ENCODE measurements at regions not wholly inside any gene's neighbourhood (a gene's known extent, or its start where the extent isn't known, plus 50 kb on each side); places are given as distances from the start of the nearest gene placed in this dataset.

DNA sequence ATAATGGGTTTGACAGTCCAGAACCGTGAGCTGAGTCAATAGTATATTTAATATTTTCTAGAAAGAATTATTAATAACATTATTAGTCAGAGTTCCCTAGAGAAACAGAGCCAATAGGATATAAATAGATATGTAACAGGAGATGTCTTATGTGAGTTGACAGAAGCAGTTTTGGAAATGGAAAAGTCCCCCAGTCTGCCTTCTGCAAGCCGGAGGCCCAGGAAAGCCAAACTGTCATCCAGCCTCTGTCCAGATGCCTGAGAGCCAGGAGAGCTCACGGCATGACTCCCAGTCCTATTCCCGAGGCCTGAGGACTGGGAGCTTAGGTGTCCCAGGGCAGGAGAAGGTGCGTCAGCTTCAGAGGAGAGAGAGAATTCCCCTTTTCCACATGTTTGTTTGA lies 286.4 kb upstream of the ADARB2 start:
- Histone ChIP-seq H3K27ac (no peak overlapping the region), H3K4me1 (ENCODE audit: low read depth) (no peaks in the 10 kb centered on the region), H3K36me3 (no peaks in the 10 kb centered on the region), H3K4me3 (no peak overlapping the region), H3K9me3 (ENCODE audit: low read depth) (no peaks in the 10 kb centered on the region), H3K27me3 (no peaks in the 10 kb centered on the region)
- TF ChIP-seq, protein P1, sequence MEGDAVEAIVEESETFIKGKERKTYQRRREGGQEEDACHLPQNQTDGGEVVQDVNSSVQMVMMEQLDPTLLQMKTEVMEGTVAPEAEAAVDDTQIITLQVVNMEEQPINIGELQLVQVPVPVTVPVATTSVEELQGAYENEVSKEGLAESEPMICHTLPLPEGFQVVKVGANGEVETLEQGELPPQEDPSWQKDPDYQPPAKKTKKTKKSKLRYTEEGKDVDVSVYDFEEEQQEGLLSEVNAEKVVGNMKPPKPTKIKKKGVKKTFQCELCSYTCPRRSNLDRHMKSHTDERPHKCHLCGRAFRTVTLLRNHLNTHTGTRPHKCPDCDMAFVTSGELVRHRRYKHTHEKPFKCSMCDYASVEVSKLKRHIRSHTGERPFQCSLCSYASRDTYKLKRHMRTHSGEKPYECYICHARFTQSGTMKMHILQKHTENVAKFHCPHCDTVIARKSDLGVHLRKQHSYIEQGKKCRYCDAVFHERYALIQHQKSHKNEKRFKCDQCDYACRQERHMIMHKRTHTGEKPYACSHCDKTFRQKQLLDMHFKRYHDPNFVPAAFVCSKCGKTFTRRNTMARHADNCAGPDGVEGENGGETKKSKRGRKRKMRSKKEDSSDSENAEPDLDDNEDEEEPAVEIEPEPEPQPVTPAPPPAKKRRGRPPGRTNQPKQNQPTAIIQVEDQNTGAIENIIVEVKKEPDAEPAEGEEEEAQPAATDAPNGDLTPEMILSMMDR (IDR thresholded peaks at IDR 0.05; ENCODE audit: low read depth, low read length), result no peak
- DNase-seq (ENCODE audit: low read depth in 1 of 2, low spot score in 1 of 2), result no peak

DNA sequence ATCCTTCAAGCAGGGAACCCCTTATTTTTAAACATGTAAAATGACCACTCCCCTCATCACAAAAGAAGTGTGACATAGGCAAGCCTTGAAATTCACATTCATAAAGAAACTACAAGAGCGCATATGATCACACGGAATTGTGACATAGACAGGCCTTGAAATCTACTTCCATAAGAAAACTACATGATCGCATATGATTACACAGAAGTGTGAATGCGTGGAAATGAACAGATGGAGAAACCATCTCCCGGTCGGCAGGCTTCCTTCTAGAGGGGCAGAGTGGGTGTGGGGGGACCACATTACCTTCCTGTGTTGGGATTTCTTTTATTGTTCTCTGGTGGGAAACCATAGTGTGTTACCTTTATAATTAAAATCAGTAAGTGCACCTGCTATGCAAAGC lies 285.1 kb upstream of the ADARB2 start:
- H3K36me3 ChIP-seq, result no peaks in the 10 kb centered on the region
- no peak overlapping the region for H3K27ac ChIP-seq
- DNase-seq (ENCODE audit: low read depth in 1 of 2, low spot score in 1 of 2), result no peak
- no peak overlapping the region for H3K4me3 ChIP-seq
- TF ChIP-seq, protein P1 (IDR thresholded peaks at IDR 0.05; ENCODE audit: low read depth, low read length), result no peak
- H3K9me3 ChIP-seq (ENCODE audit: low read depth), result no peaks in the 10 kb centered on the region
- H3K4me1 ChIP-seq (ENCODE audit: low read depth), result no peaks in the 10 kb centered on the region
- H3K27me3 ChIP-seq, result no peaks in the 10 kb centered on the region

DNA sequence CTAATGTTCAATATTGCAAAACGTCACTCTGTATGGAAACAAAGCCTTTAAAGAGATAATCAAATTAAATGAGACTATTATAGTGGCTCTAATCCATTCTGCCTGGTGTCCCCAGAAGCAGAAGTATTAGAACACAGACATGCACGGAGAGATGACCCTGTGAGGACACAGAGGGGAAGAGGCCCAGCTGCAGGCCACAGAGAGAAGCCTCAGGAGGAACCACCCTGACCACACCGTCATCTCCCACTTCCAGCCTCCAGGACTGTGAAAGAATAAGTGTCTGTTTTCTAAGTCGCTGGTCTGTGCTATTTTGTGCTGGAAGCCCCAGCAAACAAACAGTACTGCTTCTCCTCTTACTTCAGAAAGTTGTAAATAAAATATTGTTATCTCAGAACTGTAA lies 283.5 kb upstream of the ADARB2 start:
- Histone ChIP-seq H3K27me3 (no peaks in the 10 kb centered on the region), H3K27ac (no peak overlapping the region), H3K4me3 (no peak overlapping the region), H3K9me3 (ENCODE audit: low read depth) (no peaks in the 10 kb centered on the region), H3K4me1 (ENCODE audit: low read depth) (no peaks in the 10 kb centered on the region), H3K36me3 (no peaks in the 10 kb centered on the region)
- DNase-seq (ENCODE audit: low read depth in 1 of 2, low spot score in 1 of 2), result no peak
- TF ChIP-seq, protein P1 (IDR thresholded peaks at IDR 0.05; ENCODE audit: low read depth, low read length), result no peak

DNA sequence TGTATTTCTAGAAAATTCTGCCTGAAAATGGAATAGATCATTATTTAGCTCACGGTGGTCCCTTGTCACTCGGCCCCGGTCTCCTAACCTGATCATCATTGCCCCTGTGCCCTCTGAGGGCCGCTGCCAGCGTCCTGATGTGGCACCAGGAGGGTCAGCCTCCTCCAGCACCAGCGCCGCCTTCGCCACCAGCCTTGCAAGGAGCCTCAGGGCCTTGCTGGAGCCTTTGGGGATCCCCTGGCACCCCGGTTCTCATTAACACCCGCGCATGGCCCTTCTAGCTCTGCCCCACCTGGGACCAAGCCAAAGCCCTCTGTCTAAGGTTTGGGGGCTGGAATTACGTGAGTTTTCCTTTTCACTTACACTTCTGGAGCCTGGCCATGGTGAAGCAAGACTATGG lies 282.5 kb upstream of the ADARB2 start:
- Histone ChIP-seq H3K4me3 (no peak overlapping the region), H3K27me3 (no peaks in the 10 kb centered on the region), H3K36me3 (no peaks in the 10 kb centered on the region), H3K9me3 (ENCODE audit: low read depth) (no peaks in the 10 kb centered on the region), H3K4me1 (ENCODE audit: low read depth) (no peaks in the 10 kb centered on the region), H3K27ac (no peak overlapping the region)
- DNase-seq (ENCODE audit: low read depth in 1 of 2, low spot score in 1 of 2), result no peak
- TF ChIP-seq, protein P1 (IDR thresholded peaks at IDR 0.05; ENCODE audit: low read depth, low read length), result no peak

DNA sequence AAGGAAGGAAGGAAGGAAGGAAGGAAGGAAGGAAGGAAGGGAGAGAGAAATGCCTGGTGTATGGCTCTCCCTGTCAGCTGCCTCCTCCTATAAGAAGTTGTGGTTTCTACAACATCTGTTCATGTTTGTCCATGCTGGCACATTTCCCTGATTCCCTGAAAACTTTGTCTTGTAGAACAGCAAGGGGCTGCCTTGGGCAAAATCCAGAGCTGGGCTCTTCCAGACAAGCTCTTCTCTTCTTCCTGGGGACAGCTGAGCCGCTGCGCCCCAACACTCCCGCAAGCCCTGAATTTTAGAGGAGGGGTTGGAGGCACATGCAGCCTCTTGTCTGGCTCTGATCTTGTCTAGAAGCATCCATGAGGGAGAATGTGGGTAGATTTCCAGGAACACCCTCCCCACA lies 282.0 kb upstream of the ADARB2 start:
- Histone ChIP-seq H3K9me3 (ENCODE audit: low read depth) (no peaks in the 10 kb centered on the region), H3K4me3 (no peak overlapping the region), H3K4me1 (ENCODE audit: low read depth) (no peaks in the 10 kb centered on the region), H3K27ac (no peak overlapping the region), H3K27me3 (no peaks in the 10 kb centered on the region), H3K36me3 (no peaks in the 10 kb centered on the region)
- no peak for DNase-seq (ENCODE audit: low read depth in 1 of 2, low spot score in 1 of 2)
- TF ChIP-seq, protein P1 (IDR thresholded peaks at IDR 0.05; ENCODE audit: low read depth, low read length), result no peak

DNA sequence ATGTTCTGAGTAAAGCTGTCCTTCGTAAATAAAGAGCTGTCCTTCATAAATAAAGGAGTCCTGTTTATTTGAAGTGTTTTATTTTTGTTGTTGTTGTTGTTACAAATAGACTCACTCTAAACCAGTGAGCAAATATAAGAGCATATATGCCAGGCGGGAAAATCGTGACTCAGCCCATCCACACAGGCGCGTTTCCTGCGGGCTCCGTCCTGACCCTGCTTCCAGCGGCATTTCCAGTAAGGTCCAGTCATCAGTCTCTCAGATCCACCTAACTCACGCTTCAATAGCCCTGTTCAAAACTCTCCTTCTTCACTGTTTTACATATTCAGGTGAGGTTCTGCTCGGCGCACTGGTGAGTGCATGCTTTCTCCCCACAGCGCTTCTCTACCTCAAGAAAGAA lies 277.2 kb upstream of the ADARB2 start:
- TF ChIP-seq, protein P1 (IDR thresholded peaks at IDR 0.05; ENCODE audit: low read depth, low read length), result no peak
- Histone ChIP-seq H3K9me3 (ENCODE audit: low read depth) (no peaks in the 10 kb centered on the region), H3K4me3 (no peak overlapping the region), H3K36me3 (no peaks in the 10 kb centered on the region), H3K27ac (no peak overlapping the region), H3K4me1 (ENCODE audit: low read depth) (no peaks in the 10 kb centered on the region), H3K27me3 (no peaks in the 10 kb centered on the region)
- DNase-seq (ENCODE audit: low read depth in 1 of 2, low spot score in 1 of 2), result no peak

All from cardiac muscle cell (in vitro differentiated cells and primary cell).